ENCODE measurements at regions not wholly inside any gene's neighbourhood (a gene's known extent, or its start where the extent isn't known, plus 50 kb on each side); places are given as distances from the start of the nearest gene placed in this dataset.

GRCh38 chr9:20225826-20226225 is 396.5 kb downstream of the MLLT3 start:
- no peaks in the 10 kb centered on the region for H3K9me3 ChIP-seq (ENCODE audit: control insufficient read depth, low read length)
- no peaks in the 10 kb centered on the region for H3K36me3 ChIP-seq (ENCODE audit: control insufficient read depth, insufficient read depth, low read length)
- H3K4me2 ChIP-seq (ENCODE audit: low read length) = no peak overlapping the region
- no peak overlapping the region for H3K27ac ChIP-seq
- H2AFZ ChIP-seq = no peak overlapping the region
- H3K4me1 ChIP-seq = no peaks in the 10 kb centered on the region
- H3K79me2 ChIP-seq = no peaks in the 10 kb centered on the region
- no peak overlapping the region for H3K4me3 ChIP-seq (ENCODE audit: low read depth, low read length)
- no peak overlapping the region for H3K9ac ChIP-seq
- no peak for TF ChIP-seq CTCF (IDR thresholded peaks at IDR 0.05)
- no peaks in the 10 kb centered on the region for H3K27me3 ChIP-seq (ENCODE audit: control insufficient read depth, insufficient read depth, low read length)

- Histone ChIP-seq H3K27ac (no peak overlapping the region), H3K79me2 (no peaks in the 10 kb centered on the region), H3K9me3 (ENCODE audit: control insufficient read depth, low read length) (no peaks in the 10 kb centered on the region), H3K27me3 (ENCODE audit: control insufficient read depth, insufficient read depth, low read length) (no peaks in the 10 kb centered on the region), H3K4me2 (ENCODE audit: low read length) (no peak overlapping the region), H3K4me3 (ENCODE audit: low read depth, low read length) (no peak overlapping the region), H3K4me1 (no peaks in the 10 kb centered on the region), H3K36me3 (ENCODE audit: control insufficient read depth, insufficient read depth, low read length) (no peaks in the 10 kb centered on the region), H3K9ac (no peak overlapping the region), H2AFZ (no peak overlapping the region)
- no peak for TF ChIP-seq CTCF (IDR thresholded peaks at IDR 0.05)
Observed at GRCh38 chr9:20224756-20225155, 397.5 kb downstream of the MLLT3 start.

- no peaks in the 10 kb centered on the region for H3K79me2 ChIP-seq
- TF ChIP-seq CTCF (IDR thresholded peaks at IDR 0.05) = no peak
Observed at GRCh38 chr9:20220286-20220685, 402.0 kb downstream of the MLLT3 start.

GRCh38 chr9:20219437-20219836 is 402.9 kb downstream of the MLLT3 start:
- H3K4me1 ChIP-seq = no peaks in the 10 kb centered on the region
- no peak overlapping the region for H2AFZ ChIP-seq
- H3K27ac ChIP-seq = no peak overlapping the region
- H3K9ac ChIP-seq = no peak overlapping the region
- no peaks in the 10 kb centered on the region for H3K9me3 ChIP-seq (ENCODE audit: control insufficient read depth, low read length)
- no peak overlapping the region for H3K4me2 ChIP-seq (ENCODE audit: low read length)
- H3K27me3 ChIP-seq (ENCODE audit: control insufficient read depth, insufficient read depth, low read length) = no peaks in the 10 kb centered on the region
- H3K79me2 ChIP-seq = no peaks in the 10 kb centered on the region
- H3K36me3 ChIP-seq (ENCODE audit: control insufficient read depth, insufficient read depth, low read length) = no peaks in the 10 kb centered on the region
- TF ChIP-seq CTCF (IDR thresholded peaks at IDR 0.05) = no peak
- H3K4me3 ChIP-seq (ENCODE audit: low read depth, low read length) = no peak overlapping the region

More at GRCh38 chr9:20220286-20220685, 402.0 kb downstream of the MLLT3 start:
- Histone ChIP-seq H3K4me2 (ENCODE audit: low read length) (no peak overlapping the region), H2AFZ (no peak overlapping the region), H3K4me1 (no peaks in the 10 kb centered on the region), H3K4me3 (ENCODE audit: low read depth, low read length) (no peak overlapping the region), H3K36me3 (ENCODE audit: control insufficient read depth, insufficient read depth, low read length) (no peaks in the 10 kb centered on the region), H3K27me3 (ENCODE audit: control insufficient read depth, insufficient read depth, low read length) (no peaks in the 10 kb centered on the region), H3K9ac (no peak overlapping the region), H3K27ac (no peak overlapping the region), H3K9me3 (ENCODE audit: control insufficient read depth, low read length) (no peaks in the 10 kb centered on the region)

- Histone ChIP-seq H3K79me2 (no peaks in the 10 kb centered on the region), H2AFZ (no peak overlapping the region), H3K9me3 (ENCODE audit: control insufficient read depth, low read length) (no peaks in the 10 kb centered on the region), H3K27me3 (ENCODE audit: control insufficient read depth, insufficient read depth, low read length) (no peaks in the 10 kb centered on the region), H3K36me3 (ENCODE audit: control insufficient read depth, insufficient read depth, low read length) (no peaks in the 10 kb centered on the region), H3K4me2 (ENCODE audit: low read length) (no peak overlapping the region), H3K4me3 (ENCODE audit: low read depth, low read length) (no peak overlapping the region), H3K9ac (no peak overlapping the region), H3K4me1 (no peaks in the 10 kb centered on the region), H3K27ac (no peak overlapping the region)
- no peak for TF ChIP-seq CTCF (IDR thresholded peaks at IDR 0.05)
Observed at GRCh38 chr9:20217596-20217995, 404.7 kb downstream of the MLLT3 start.
